ENCODE measurements at regions not wholly inside any gene's neighbourhood (a gene's known extent, or its start where the extent isn't known, plus 50 kb on each side); places are given as distances from the start of the nearest gene placed in this dataset.

- TF ChIP-seq EZH2 (IDR thresholded peaks at IDR 0.05; ENCODE audit: low read depth) (no peak), CTCF (conservative IDR thresholded peaks at IDR 0.05) (no peak)
- CTCF ChIA-PET = no interaction called here
- H3K27me3 ChIP-seq (ENCODE audit: insufficient read depth, low read depth) = no peaks in the 10 kb centered on the region
- POLR2A ChIA-PET (ENCODE audit: unreplicated experiment) = no interaction called here
- no peak for DNase-seq
- H2AFZ ChIP-seq = no peak overlapping the region
- no peak overlapping the region for H3K4me2 ChIP-seq
- no TSS peak for BruUV-seq (replicated peaks)
- H3K27ac ChIP-seq = no peak overlapping the region
- H4K20me1 ChIP-seq (ENCODE audit: insufficient read depth) = no peaks in the 10 kb centered on the region
- H3K36me3 ChIP-seq (ENCODE audit: low read depth) = no peaks in the 10 kb centered on the region
- H3K4me3 ChIP-seq = no peak overlapping the region
- H3K9me2 ChIP-seq (ENCODE audit: insufficient read depth) = no peaks in the 10 kb centered on the region
- intact Hi-C loops (cut with micrococcal nuclease; ENCODE audit: unreplicated experiment) = no loop called here
- no peaks in the 10 kb centered on the region for H3F3A ChIP-seq (ENCODE audit: insufficient read depth, low read depth)
- H3K9me3 ChIP-seq (ENCODE audit: insufficient read depth, low read depth) = no peaks in the 10 kb centered on the region
- H3K79me2 ChIP-seq (ENCODE audit: low read depth) = no peaks in the 10 kb centered on the region
- no peaks in the 10 kb centered on the region for H3K4me1 ChIP-seq (replicated peaks; ENCODE audit: insufficient read depth)
Observed at GRCh38 chr13:84812789-84813188, 930.5 kb upstream of the SLITRK1 start.

- Histone ChIP-seq H3K27me3 (ENCODE audit: insufficient read depth, low read depth) (no peaks in the 10 kb centered on the region), H3K4me1 (replicated peaks; ENCODE audit: insufficient read depth) (no peaks in the 10 kb centered on the region), H3K4me2 (no peak overlapping the region), H3K9me2 (ENCODE audit: insufficient read depth) (no peaks in the 10 kb centered on the region), H2AFZ (no peak overlapping the region), H3F3A (ENCODE audit: insufficient read depth, low read depth) (no peaks in the 10 kb centered on the region), H3K36me3 (ENCODE audit: low read depth) (no peaks in the 10 kb centered on the region), H3K9me3 (ENCODE audit: insufficient read depth, low read depth) (no peaks in the 10 kb centered on the region), H3K4me3 (no peak overlapping the region), H3K79me2 (ENCODE audit: low read depth) (no peaks in the 10 kb centered on the region), H4K20me1 (ENCODE audit: insufficient read depth) (no peaks in the 10 kb centered on the region), H3K27ac (no peak overlapping the region)
- CTCF ChIA-PET = no interaction called here
- POLR2A ChIA-PET (ENCODE audit: unreplicated experiment) = no interaction called here
- BruUV-seq (replicated peaks) = no TSS peak
- intact Hi-C loops (cut with micrococcal nuclease; ENCODE audit: unreplicated experiment) = no loop called here
- TF ChIP-seq EZH2 (IDR thresholded peaks at IDR 0.05; ENCODE audit: low read depth) (no peak), CTCF (conservative IDR thresholded peaks at IDR 0.05) (no peak)
- DNase-seq = no peak
Observed at GRCh38 chr13:84812078-84812477, 929.8 kb upstream of the SLITRK1 start.

- Histone ChIP-seq H4K20me1 (ENCODE audit: insufficient read depth) (no peaks in the 10 kb centered on the region), H3K27ac (no peak overlapping the region), H3K4me1 (replicated peaks; ENCODE audit: insufficient read depth) (no peaks in the 10 kb centered on the region), H3K27me3 (ENCODE audit: insufficient read depth, low read depth) (no peaks in the 10 kb centered on the region), H3K9me2 (ENCODE audit: insufficient read depth) (no peaks in the 10 kb centered on the region), H3F3A (ENCODE audit: insufficient read depth, low read depth) (no peaks in the 10 kb centered on the region), H3K4me3 (no peak overlapping the region), H3K4me2 (no peak overlapping the region), H2AFZ (peak overlapping the region; percentile 25; the same call in 1 of the 2 replicates), H3K36me3 (ENCODE audit: low read depth) (no peaks in the 10 kb centered on the region), H3K79me2 (ENCODE audit: low read depth) (no peaks in the 10 kb centered on the region), H3K9me3 (ENCODE audit: insufficient read depth, low read depth) (no peaks in the 10 kb centered on the region)
- BruUV-seq (replicated peaks) = no TSS peak
- ChIA-PET CTCF (no interaction called here), POLR2A (ENCODE audit: unreplicated experiment) (no interaction called here)
- DNase-seq = no peak
- TF ChIP-seq CTCF (conservative IDR thresholded peaks at IDR 0.05) (no peak), EZH2 (IDR thresholded peaks at IDR 0.05; ENCODE audit: low read depth) (no peak)
- intact Hi-C loops (cut with micrococcal nuclease; ENCODE audit: unreplicated experiment) = no loop called here
Observed at GRCh38 chr13:84810781-84811180, 928.5 kb upstream of the SLITRK1 start.

All from PC-9 (cell line).